Testis (tissue), 2 donors: ENCODE measurements at regions not wholly inside any gene's neighbourhood (a gene's known extent, or its start where the extent isn't known, plus 50 kb on each side); places are given as distances from the start of the nearest gene placed in this dataset.

Experiments used
- POLR2A ChIP-seq: fragments of 450-650 bp; IDR thresholded peaks from one replicate; pipeline ENCODE4 v1.6.1; 2017; ENCODE audit warnings: antibody characterized with exemption, mild to moderate bottlenecking, moderate library complexity
- TF ChIP-seq, protein P1 (sequence below), 3 experiments: fragments of 450-650 bp in 2 of 3; fragments of 200-600 bp in 1 of 3; sonication (generic) in 1 of 3; IDR thresholded peaks; one replicate each; pipeline ENCODE4 v1.5.1; 2016 to 2019; ENCODE audit warnings: antibody characterized with exemption in 3 of 3, mild to moderate bottlenecking in 2 of 3, moderate library complexity in 1 of 3

DNA sequence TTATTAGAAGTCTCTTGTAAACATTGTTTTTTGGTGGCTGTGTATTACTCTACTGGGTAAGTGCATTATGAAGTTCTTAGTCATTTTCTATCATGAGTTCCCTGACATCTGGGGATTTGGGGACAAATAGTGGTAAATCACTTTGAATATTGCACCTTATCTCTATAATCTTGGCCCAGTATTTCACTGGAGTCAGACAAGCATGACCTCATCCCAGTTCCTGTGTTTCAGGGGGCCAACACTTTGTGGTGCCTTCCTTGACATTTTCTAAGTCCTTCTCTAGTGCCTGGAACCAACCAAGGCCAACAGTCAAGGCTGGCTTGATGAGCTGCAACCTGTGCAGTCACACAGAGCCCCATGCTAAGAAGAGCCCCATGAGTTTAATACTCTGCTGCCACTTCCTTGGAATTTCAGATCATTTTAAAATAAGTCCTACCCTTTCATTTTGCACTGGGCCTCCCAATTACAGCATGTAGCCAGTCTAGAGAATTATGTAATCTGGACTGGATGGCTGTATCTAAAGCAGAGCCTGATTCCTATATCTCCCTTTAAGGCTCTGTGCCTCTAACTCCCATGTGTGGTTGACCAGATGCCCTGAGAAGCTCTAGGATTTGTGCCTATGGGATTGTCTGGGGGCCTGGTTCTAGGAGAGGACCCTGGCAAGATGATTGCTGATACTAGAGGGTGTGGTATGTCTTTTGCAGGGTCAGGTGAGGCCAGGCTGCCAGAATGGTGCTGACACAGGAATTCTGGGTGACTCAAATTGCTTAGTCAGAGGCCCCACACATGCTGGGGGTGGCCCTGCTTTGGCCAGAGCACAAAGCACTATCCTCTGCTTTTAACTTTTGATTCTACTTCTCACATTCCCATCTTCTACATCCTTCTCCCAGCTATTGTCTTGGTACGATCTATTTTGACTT is 319.6 kb upstream of the TBC1D5 start:
- TF ChIP-seq, protein P1, sequence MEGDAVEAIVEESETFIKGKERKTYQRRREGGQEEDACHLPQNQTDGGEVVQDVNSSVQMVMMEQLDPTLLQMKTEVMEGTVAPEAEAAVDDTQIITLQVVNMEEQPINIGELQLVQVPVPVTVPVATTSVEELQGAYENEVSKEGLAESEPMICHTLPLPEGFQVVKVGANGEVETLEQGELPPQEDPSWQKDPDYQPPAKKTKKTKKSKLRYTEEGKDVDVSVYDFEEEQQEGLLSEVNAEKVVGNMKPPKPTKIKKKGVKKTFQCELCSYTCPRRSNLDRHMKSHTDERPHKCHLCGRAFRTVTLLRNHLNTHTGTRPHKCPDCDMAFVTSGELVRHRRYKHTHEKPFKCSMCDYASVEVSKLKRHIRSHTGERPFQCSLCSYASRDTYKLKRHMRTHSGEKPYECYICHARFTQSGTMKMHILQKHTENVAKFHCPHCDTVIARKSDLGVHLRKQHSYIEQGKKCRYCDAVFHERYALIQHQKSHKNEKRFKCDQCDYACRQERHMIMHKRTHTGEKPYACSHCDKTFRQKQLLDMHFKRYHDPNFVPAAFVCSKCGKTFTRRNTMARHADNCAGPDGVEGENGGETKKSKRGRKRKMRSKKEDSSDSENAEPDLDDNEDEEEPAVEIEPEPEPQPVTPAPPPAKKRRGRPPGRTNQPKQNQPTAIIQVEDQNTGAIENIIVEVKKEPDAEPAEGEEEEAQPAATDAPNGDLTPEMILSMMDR (IDR thresholded peaks at IDR 0.05) = no peak
- TF ChIP-seq POLR2A = no peak
